Calu3 (cell line): ENCODE measurements at regions not wholly inside any gene's neighbourhood (a gene's known extent, or its start where the extent isn't known, plus 50 kb on each side); places are given as distances from the start of the nearest gene placed in this dataset.

Experiments
- BruUV-seq: library from RNA; stranded (reverse); fragments of 400-500 nt; replicated peaks from 2 replicates; lab custom pipeline; 2021; lab: Mats Ljungman, UMichigan
- CTCF ChIA-PET: fragments of 300-600 bp; sonication (Branson Sonifier 250); formaldehyde crosslinking; loops from one replicate; lab custom pipeline; 2022; ENCODE audit warnings: antibody characterized with exemption; lab: Charles Lee
- DNase-seq: peaks from one replicate; pipeline ENCODE4 v3.0.0; 2022
- H3K27ac Mint-ChIP-seq: one replicate; pipeline ENCODE4 v1.8.0; 2022; ENCODE audit warnings: mixed read lengths; ENCODE audit not compliant: unreplicated experiment
- H3K27me3 Mint-ChIP-seq: one replicate; pipeline ENCODE4 v1.8.0; 2022; ENCODE audit warnings: mixed read lengths; ENCODE audit not compliant: unreplicated experiment
- H3K36me3 Mint-ChIP-seq: one replicate; pipeline ENCODE4 v1.8.0; 2022; ENCODE audit warnings: mild to moderate bottlenecking, moderate library complexity, mixed read lengths; ENCODE audit not compliant: insufficient read depth, unreplicated experiment
- H3K4me1 Mint-ChIP-seq: one replicate; pipeline ENCODE4 v1.8.0; 2022; ENCODE audit warnings: mild to moderate bottlenecking, low read depth, mixed read lengths; ENCODE audit not compliant: unreplicated experiment
- H3K4me3 Mint-ChIP-seq: one replicate; pipeline ENCODE4 v1.8.0; 2022; ENCODE audit warnings: mild to moderate bottlenecking, low read depth, moderate library complexity, mixed read lengths; ENCODE audit not compliant: unreplicated experiment
- H3K9me3 Mint-ChIP-seq: one replicate; pipeline ENCODE4 v1.8.0; 2022; ENCODE audit warnings: low read depth, mixed read lengths; ENCODE audit not compliant: unreplicated experiment
- intact Hi-C: fragments of 100-400 bp; cut with micrococcal nuclease; formaldehyde crosslinking; loops from one replicate; pipeline ENCODE4 v1.10.0; 2022; ENCODE audit not compliant: unreplicated experiment
- TF ChIP-seq, protein P1 (sequence below): fragments of 200-600 bp; IDR thresholded peaks from one replicate; pipeline ENCODE4 v1.8.0; 2022; ENCODE audit warnings: antibody characterized with exemption; ENCODE audit not compliant: unreplicated experiment

DNA sequence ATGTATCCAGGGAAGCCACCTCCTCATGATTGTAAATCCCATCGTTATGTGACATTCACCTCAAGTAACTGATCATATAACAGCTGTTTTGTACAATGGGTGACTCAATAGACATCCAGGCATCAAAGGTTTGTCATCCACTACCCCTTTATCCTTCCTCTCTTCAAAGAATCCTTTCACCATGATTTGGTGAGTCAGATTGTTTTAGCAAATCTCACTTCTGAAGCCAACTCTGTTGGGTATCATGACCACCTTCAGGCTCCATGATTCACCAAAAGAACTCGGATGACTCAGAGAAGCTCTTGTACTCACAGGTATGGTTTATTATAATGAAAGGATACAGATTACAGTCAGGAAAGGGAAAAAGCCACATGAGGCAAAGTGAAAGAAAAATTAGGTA is 132.1 kb downstream of the PWWP3B start:
- Mint-ChIP-seq H3K4me3 (no peak overlapping the region), H3K9me3 (no peaks in the 10 kb centered on the region), H3K36me3 (peaks cover 8% of the 10 kb centered on the region), H3K4me1 (peaks cover 22% of the 10 kb centered on the region), H3K27me3 (no peaks in the 10 kb centered on the region), H3K27ac (peak overlapping the region; percentile 47)
- BruUV-seq = no TSS peak
- CTCF ChIA-PET = no interaction called here
- no peak for DNase-seq
- TF ChIP-seq, protein P1, sequence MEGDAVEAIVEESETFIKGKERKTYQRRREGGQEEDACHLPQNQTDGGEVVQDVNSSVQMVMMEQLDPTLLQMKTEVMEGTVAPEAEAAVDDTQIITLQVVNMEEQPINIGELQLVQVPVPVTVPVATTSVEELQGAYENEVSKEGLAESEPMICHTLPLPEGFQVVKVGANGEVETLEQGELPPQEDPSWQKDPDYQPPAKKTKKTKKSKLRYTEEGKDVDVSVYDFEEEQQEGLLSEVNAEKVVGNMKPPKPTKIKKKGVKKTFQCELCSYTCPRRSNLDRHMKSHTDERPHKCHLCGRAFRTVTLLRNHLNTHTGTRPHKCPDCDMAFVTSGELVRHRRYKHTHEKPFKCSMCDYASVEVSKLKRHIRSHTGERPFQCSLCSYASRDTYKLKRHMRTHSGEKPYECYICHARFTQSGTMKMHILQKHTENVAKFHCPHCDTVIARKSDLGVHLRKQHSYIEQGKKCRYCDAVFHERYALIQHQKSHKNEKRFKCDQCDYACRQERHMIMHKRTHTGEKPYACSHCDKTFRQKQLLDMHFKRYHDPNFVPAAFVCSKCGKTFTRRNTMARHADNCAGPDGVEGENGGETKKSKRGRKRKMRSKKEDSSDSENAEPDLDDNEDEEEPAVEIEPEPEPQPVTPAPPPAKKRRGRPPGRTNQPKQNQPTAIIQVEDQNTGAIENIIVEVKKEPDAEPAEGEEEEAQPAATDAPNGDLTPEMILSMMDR = no peak
- intact Hi-C loops = no loop called here

DNA sequence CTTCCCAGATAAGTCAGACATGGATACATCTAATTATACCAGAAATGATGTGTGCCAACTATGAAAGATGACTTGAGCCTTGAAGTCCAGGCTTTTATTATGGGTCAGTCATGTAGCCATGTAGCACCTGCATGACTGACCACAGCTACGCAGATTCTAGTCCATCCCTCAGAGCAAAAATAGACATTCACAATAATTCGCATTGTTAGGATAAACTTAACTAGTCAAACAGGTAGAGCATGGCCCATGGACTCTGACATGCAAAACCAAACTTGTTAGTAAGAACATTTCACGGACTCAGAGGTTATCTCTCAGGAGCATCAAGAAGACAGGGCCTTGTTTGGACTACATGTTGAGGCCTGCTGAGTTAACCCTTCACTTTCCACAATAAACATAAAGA is 132.6 kb downstream of the PWWP3B start:
- Mint-ChIP-seq H3K4me1 (peaks cover 22% of the 10 kb centered on the region), H3K27me3 (no peaks in the 10 kb centered on the region), H3K27ac (peak overlapping the region; percentile 47), H3K36me3 (peaks cover 8% of the 10 kb centered on the region), H3K4me3 (no peak overlapping the region), H3K9me3 (no peaks in the 10 kb centered on the region)
- intact Hi-C loops = no loop called here
- DNase-seq = peak; percentile 3
- CTCF ChIA-PET = no interaction called here
- TF ChIP-seq, protein P1 = no peak
- BruUV-seq = no TSS peak

DNA sequence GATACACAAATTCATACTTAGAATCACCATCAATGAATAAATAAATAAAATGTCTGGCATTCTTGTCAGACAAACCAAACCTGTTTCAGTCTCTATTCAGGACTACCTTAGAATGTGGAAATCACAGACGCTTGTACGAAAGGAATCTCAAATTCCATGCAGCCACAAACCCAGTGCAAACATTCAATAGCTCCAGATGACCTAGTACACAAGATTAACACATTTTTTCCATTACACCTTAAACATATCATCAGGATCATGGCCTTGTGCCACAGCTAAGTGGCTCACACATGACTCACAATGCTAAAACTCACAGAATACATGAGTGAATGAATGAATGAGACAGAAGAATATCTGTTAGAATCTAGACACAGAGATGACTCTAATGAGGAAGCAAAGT is 134.2 kb downstream of the PWWP3B start:
- Mint-ChIP-seq H3K27ac (peak overlapping the region; percentile 88), H3K36me3 (peaks cover 8% of the 10 kb centered on the region), H3K9me3 (no peaks in the 10 kb centered on the region), H3K4me1 (peaks cover 22% of the 10 kb centered on the region), H3K4me3 (no peak overlapping the region), H3K27me3 (no peaks in the 10 kb centered on the region)
- CTCF ChIA-PET = interaction anchor here (0.9 to 1.4 kb wide), 2 partner anchors 17 to 132 kb away, joined by 3 to 4 read pairs; no protein-coding TSS in a partner anchor
- intact Hi-C loops = no loop called here
- DNase-seq = peak; percentile 46
- TF ChIP-seq, protein P1 = no peak
- no TSS peak for BruUV-seq

DNA sequence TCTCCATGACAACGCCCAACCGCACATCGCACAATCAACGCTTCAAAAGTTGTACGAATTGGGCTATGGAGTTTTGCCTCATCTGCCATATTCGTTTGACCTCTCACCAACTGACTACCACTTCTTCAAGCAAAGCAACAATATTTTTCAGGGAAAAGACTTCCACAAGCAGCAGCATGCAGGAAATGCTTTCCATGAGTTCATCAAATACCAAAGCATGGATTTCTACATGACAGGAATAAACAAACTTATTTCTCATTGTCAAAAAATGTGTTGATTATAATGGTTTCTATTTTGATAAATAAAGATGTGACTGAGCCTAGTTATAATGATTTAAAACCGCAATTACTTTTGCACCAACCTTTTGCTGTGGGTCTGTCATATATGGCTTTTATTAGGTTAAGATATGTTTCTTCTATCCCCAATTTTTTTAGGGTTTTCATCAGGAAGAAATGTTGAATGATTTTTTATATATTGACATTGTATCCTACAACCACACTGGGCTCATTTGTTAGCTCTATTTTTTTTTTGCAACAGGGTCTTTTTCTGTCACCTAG is 138.4 kb downstream of the PWWP3B start:
- BruUV-seq = no TSS peak
- DNase-seq = no peak
- no peaks in the 10 kb centered on the region for H3K9me3 Mint-ChIP-seq
- no peak overlapping the region for H3K27ac Mint-ChIP-seq
- TF ChIP-seq, protein P1 = no peak
- H3K36me3 Mint-ChIP-seq = peaks cover 8% of the 10 kb centered on the region
- no peak overlapping the region for H3K4me3 Mint-ChIP-seq
- peaks cover 15% of the 10 kb centered on the region for H3K4me1 Mint-ChIP-seq
- intact Hi-C loops = no loop called here
- CTCF ChIA-PET = interaction anchor here (0.6 kb wide), 1 partner anchor 55 kb away, joined by 3 read pairs; no protein-coding TSS in a partner anchor
- no peaks in the 10 kb centered on the region for H3K27me3 Mint-ChIP-seq
